Pancreas (tissue), 10 donors: ENCODE measurements at regions not wholly inside any gene's neighbourhood (a gene's known extent, or its start where the extent isn't known, plus 50 kb on each side); places are given as distances from the start of the nearest gene placed in this dataset.

ENCODE experiments used
- ATAC-seq, 4 donors: fragments of 200-7000 bp; cut with Tn5 transposase; one replicate each; pipeline versions ENCODE4 v1.8.0 to v1.9.1; 2020; ENCODE audit warnings: mild to moderate bottlenecking in 4 of 4, moderate library complexity in 4 of 4
- DNase-seq, 6 donors: peaks; one replicate each; pipeline ENCODE4 v3.0.0-alpha.2; 2020
- FAIRE-seq: peaks from 2 replicates; lab custom pipeline; 2012; peaks lifted over from hg19 to GRCh38; lab: Jason Lieb, UNC
- H3K27ac ChIP-seq, 4 donors: fragments of 200-600 bp; sonication (generic); 1 replicate in 3 of 4; 2 replicates in 1 of 4; pipeline versions ENCODE4 v1.5.0 to v1.8.0; 2020
- H3K27me3 ChIP-seq, 4 donors: fragments of 200-600 bp; one replicate each; pipeline ENCODE4 v1.8.0; 2021
- H3K36me3 ChIP-seq, 3 donors: fragments of 200-600 bp; sonication (generic) in 1 of 3; one replicate each; pipeline versions ENCODE4 v1.5.0 to v1.8.0; 2020 to 2021
- H3K4me1 ChIP-seq, 3 donors: fragments of 200-600 bp; one replicate each; pipeline ENCODE4 v1.8.0; 2021
- H3K4me3 ChIP-seq, 4 donors: fragments of 200-600 bp; sonication (generic) in 2 of 4; one replicate each; pipeline versions ENCODE4 v1.5.0 to v1.8.0; 2020 to 2021
- H3K9me3 ChIP-seq, 4 donors: fragments of 200-600 bp; one replicate each; pipeline ENCODE4 v1.8.0; 2021
- WGBS, 2 donors: extraction: QIAGEN DNeasy Blood & Tissue Kit; methylation state at CpG; one replicate each; pipeline ENCODE4 v1.1.7; 2013; 5-methylcytosine and 5-hydroxymethylcytosine counted together
- intact Hi-C, 3 donors: fragments of 100-400 bp; cut with DNase I; formaldehyde crosslinking; loops; one replicate each; pipeline versions ENCODE4 v1.11.1 to v1.14.2; 2022
- TF ChIP-seq, protein P1 (sequence below), 4 donors: fragments of 200-600 bp; sonication (generic) in 3 of 4; IDR thresholded peaks; one replicate each; pipeline versions ENCODE4 v1.5.0 to v1.8.0; 2021; ENCODE audit warnings: antibody characterized with exemption in 4 of 4
- donor health status: healthy with polysubstance abuse.
- donor health status: DM: no; HTN: no; CAD: no; lungs with moderate emphysema.
- donor health status: DM: no; HTN: no; CAD: no.
- donor health status: control.
- donor health status: control.
- donor health status: Bipolar disorder and iron deficiency.
- donor health status: DM: yes; HTN: yes; CAD: no.
- donor health status: DM: no; HTN: no; CAD: no.
- donor health status: DM: no; HTN: no; CAD: no.
- donor health status: DM: yes; HTN: yes; CAD: no.

DNA sequence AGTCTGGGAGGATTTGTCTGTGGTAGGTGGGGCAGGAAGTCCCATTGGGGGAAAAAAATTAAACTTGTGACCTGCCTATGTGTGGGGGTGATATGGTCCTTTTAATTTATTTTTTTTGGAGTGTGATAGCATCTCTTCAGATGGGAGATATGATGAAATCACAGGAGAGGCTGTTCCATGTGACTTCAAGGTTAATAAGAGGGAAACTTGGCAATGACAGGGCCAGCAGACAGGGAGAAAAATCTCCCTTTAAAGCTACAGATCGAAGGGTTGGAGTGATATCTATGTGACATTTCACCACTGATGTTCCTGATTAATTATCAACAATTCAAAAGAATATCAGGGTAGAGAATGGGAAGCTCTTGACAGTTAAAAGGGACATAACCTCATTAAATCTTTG lies 886.9 kb downstream of the TUSC7 start:
- no peak overlapping the region for H3K27ac ChIP-seq
- peaks cover 0 to 3% (median 0%) of the 10 kb centered on the region in 3 donors for H3K4me1 ChIP-seq
- 41 to 45% methylated on average over 1 of the region's 1 CpG for WGBS, 2 donors
- FAIRE-seq: no peak
- ATAC-seq: no peak
- no peaks in the 10 kb centered on the region for H3K9me3 ChIP-seq
- H3K27me3 ChIP-seq: no peaks in the 10 kb centered on the region
- no peaks in the 10 kb centered on the region for H3K36me3 ChIP-seq
- TF ChIP-seq, protein P1, sequence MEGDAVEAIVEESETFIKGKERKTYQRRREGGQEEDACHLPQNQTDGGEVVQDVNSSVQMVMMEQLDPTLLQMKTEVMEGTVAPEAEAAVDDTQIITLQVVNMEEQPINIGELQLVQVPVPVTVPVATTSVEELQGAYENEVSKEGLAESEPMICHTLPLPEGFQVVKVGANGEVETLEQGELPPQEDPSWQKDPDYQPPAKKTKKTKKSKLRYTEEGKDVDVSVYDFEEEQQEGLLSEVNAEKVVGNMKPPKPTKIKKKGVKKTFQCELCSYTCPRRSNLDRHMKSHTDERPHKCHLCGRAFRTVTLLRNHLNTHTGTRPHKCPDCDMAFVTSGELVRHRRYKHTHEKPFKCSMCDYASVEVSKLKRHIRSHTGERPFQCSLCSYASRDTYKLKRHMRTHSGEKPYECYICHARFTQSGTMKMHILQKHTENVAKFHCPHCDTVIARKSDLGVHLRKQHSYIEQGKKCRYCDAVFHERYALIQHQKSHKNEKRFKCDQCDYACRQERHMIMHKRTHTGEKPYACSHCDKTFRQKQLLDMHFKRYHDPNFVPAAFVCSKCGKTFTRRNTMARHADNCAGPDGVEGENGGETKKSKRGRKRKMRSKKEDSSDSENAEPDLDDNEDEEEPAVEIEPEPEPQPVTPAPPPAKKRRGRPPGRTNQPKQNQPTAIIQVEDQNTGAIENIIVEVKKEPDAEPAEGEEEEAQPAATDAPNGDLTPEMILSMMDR (IDR thresholded peaks at IDR 0.05): no peak
- H3K4me3 ChIP-seq: no peak overlapping the region
- no peak for DNase-seq
- intact Hi-C loops: no loop called here

DNA sequence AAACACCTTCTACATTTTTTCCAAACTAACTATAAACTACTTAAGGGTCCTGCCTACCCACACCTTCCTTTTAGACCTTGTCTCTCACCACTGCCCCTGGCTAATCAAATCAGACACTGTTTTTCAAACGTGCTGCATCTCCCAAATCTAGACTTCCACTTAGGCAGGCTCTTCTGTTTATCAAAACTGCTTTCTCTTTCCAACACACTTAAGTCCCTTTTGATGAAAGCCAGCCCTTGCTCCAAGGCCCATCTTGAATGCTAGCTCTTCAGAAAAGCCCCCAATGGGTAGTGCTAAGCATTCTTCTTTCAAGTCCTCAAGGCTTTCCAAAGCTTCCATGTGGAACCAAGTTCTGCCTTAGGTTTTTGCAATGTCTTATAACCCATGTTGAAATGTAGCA lies 888.3 kb downstream of the TUSC7 start:
- no peak for ATAC-seq
- peaks cover 0 to 3% (median 0%) of the 10 kb centered on the region in 3 donors for H3K4me1 ChIP-seq
- H3K27me3 ChIP-seq: no peaks in the 10 kb centered on the region
- H3K4me3 ChIP-seq: no peak overlapping the region
- no peak for FAIRE-seq
- no peaks in the 10 kb centered on the region for H3K9me3 ChIP-seq
- TF ChIP-seq, protein P1 (IDR thresholded peaks at IDR 0.05): no peak
- intact Hi-C loops: no loop called here
- no peak overlapping the region for H3K27ac ChIP-seq
- 38 to 44% methylated on average over 1 of the region's 1 CpG for WGBS, 2 donors
- no peaks in the 10 kb centered on the region for H3K36me3 ChIP-seq
- no peak for DNase-seq

DNA sequence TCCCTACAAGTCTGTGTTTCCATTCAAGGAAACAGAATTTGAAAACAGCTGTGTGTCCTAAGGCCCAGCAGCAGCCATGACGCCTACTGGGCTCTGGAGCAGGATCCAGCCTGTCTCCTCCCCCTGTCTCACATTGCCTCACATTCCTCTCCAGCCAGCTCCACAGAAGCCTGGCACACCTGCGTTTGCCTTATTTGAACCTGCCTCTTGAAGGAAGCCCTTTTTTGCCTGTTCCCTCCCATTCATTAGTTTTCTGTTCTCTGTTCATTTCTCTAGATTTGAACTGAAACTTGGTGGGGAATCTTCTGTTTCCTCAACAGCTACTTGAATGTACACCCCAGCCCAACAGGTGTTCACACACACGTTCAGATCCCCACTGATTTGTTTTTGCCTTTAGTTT lies 890.5 kb downstream of the TUSC7 start:
- intact Hi-C loops: no loop called here
- ATAC-seq: peak; percentile 63 to 92 (median 76)

GRCh38 chr3:117600666-117601065 lies 891.1 kb downstream of the TUSC7 start:
- FAIRE-seq (no peak), ATAC-seq (no peak), DNase-seq (no peak)
- H3K9me3 ChIP-seq: no peaks in the 10 kb centered on the region
- no peaks in the 10 kb centered on the region for H3K27me3 ChIP-seq
- TF ChIP-seq, protein P1 (IDR thresholded peaks at IDR 0.05): no peak
- peaks cover 0 to 3% (median 0%) of the 10 kb centered on the region in 3 donors for H3K4me1 ChIP-seq
- H3K27ac ChIP-seq: no peak overlapping the region
- no peaks in the 10 kb centered on the region for H3K36me3 ChIP-seq
- no peak overlapping the region for H3K4me3 ChIP-seq
- 92 to 96% methylated on average over 4 of the region's 4 CpGs for WGBS, 2 donors
- intact Hi-C loops: no loop called here

More for the DNA sequence above, 890.5 kb downstream of the TUSC7 start:
- H3K4me1 ChIP-seq: peaks cover 0 to 3% (median 0%) of the 10 kb centered on the region in 3 donors
- H3K27ac ChIP-seq: no peak overlapping the region
- TF ChIP-seq, protein P1 (IDR thresholded peaks at IDR 0.05): no peak
- WGBS, 2 donors: 30 to 38% methylated on average over 3 of the region's 3 CpGs
- no peaks in the 10 kb centered on the region for H3K27me3 ChIP-seq
- H3K9me3 ChIP-seq: no peaks in the 10 kb centered on the region
- no peak overlapping the region for H3K4me3 ChIP-seq
- H3K36me3 ChIP-seq: no peaks in the 10 kb centered on the region
- no peak for FAIRE-seq
- peak; percentile 12 to 56 (median 30) for DNase-seq

DNA sequence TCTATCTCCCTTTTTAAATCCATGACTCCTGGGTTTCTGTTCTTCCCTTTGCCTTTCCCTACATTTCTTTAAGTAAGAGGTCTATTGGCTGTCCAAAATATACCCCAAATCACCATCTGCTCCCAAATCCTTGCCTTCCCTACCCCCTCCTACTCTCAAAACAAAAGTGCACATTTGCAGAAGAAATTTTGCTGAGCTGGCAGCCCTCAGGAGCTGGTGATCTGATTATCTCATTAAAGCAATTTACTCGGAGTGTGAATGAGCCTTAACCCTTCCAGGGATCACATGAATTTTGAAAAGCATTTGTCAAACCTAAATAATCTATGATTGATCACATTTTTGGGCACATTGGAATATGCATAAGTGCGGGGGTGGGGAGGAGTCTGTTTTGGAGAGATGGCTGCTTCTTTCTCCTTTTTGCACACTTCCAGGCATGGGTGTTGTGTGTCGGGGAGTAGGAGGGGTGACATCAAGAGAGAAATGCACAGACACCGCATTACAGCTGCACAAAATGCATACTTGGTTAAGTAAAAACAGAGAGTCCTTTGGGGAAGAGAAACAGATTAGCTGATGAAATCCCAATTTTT lies 892.6 kb downstream of the TUSC7 start:
- Histone ChIP-seq H3K27ac (no peak overlapping the region), H3K9me3 (no peaks in the 10 kb centered on the region), H3K4me1 (peaks cover 0 to 3% (median 0%) of the 10 kb centered on the region in 3 donors), H3K36me3 (no peaks in the 10 kb centered on the region), H3K27me3 (no peaks in the 10 kb centered on the region), H3K4me3 (no peak overlapping the region)
- intact Hi-C loops: no loop called here
- DNase-seq (no peak), ATAC-seq (no peak), FAIRE-seq (no peak)
- 74 to 76% methylated on average over 4 of the region's 4 CpGs for WGBS, 2 donors
- TF ChIP-seq, protein P1 (IDR thresholded peaks at IDR 0.05): no peak
